Progenitor cell of endocrine pancreas (in vitro differentiated cells): ENCODE measurements at regions not wholly inside any gene's neighbourhood (a gene's known extent, or its start where the extent isn't known, plus 50 kb on each side); places are given as distances from the start of the nearest gene placed in this dataset.

Source experiments
- DNase-seq: peaks from one replicate; pipeline ENCODE4 v3.0.0; 2021; ENCODE audit warnings: low spot score; ENCODE audit not compliant: unreplicated experiment
- H3K27ac Mint-ChIP-seq: 2 replicates; pipeline ENCODE4 v1.8.0; 2021; ENCODE audit warnings: mild to moderate bottlenecking, moderate library complexity, mixed read lengths
- H3K27me3 Mint-ChIP-seq: 2 replicates; pipeline ENCODE4 v1.8.0; 2021; ENCODE audit warnings: mixed read lengths
- H3K36me3 Mint-ChIP-seq: 2 replicates; pipeline ENCODE4 v1.8.0; 2022; ENCODE audit warnings: mixed read lengths; ENCODE audit not compliant: insufficient read depth
- H3K4me1 Mint-ChIP-seq: 2 replicates; pipeline ENCODE4 v1.8.0; 2021; ENCODE audit warnings: low read depth, mixed read lengths
- H3K4me3 Mint-ChIP-seq: 2 replicates; pipeline ENCODE4 v1.8.0; 2021; ENCODE audit warnings: low read depth, mild to moderate bottlenecking, moderate library complexity, mixed read lengths
- H3K9me3 Mint-ChIP-seq: 2 replicates; pipeline ENCODE4 v1.8.0; 2021; ENCODE audit warnings: low read depth, mixed read lengths
- CTCF ChIP-seq: fragments of 200-600 bp; sonication (generic); IDR thresholded peaks from one replicate; pipeline ENCODE4 v1.5.0; 2021; ENCODE audit warnings: antibody characterized with exemption, mild to moderate bottlenecking; ENCODE audit not compliant: unreplicated experiment

- no peaks in the 10 kb centered on the region for H3K36me3 Mint-ChIP-seq
- peaks cover 15% of the 10 kb centered on the region for H3K9me3 Mint-ChIP-seq
- DNase-seq = no peak
- H3K27me3 Mint-ChIP-seq = no peaks in the 10 kb centered on the region
- peaks cover 1% of the 10 kb centered on the region for H3K4me1 Mint-ChIP-seq
- no peak overlapping the region for H3K4me3 Mint-ChIP-seq
- no peak for TF ChIP-seq CTCF
- no peak overlapping the region for H3K27ac Mint-ChIP-seq
These were observed 713.4 kb downstream of the SLITRK5 start for GRCh38 chr13:88384542-88384941.

GRCh38 chr13:88395804-88396203, 724.6 kb downstream of the SLITRK5 start:
- no peak for TF ChIP-seq CTCF
- H3K4me1 Mint-ChIP-seq = peaks cover 8% of the 10 kb centered on the region
- DNase-seq = no peak
- no peaks in the 10 kb centered on the region for H3K27me3 Mint-ChIP-seq
- no peak overlapping the region for H3K4me3 Mint-ChIP-seq
- no peaks in the 10 kb centered on the region for H3K36me3 Mint-ChIP-seq
- H3K9me3 Mint-ChIP-seq = no peaks in the 10 kb centered on the region
- H3K27ac Mint-ChIP-seq = no peak overlapping the region

GRCh38 chr13:88411696-88412095, 740.5 kb downstream of the SLITRK5 start:
- no peaks in the 10 kb centered on the region for H3K4me1 Mint-ChIP-seq
- peaks cover 5% of the 10 kb centered on the region for H3K9me3 Mint-ChIP-seq
- H3K27ac Mint-ChIP-seq = no peak overlapping the region
- H3K4me3 Mint-ChIP-seq = no peak overlapping the region
- no peaks in the 10 kb centered on the region for H3K27me3 Mint-ChIP-seq
- no peak for DNase-seq
- no peaks in the 10 kb centered on the region for H3K36me3 Mint-ChIP-seq
- TF ChIP-seq CTCF = no peak

GRCh38 chr13:88417801-88418200, 746.6 kb downstream of the SLITRK5 start:
- Mint-ChIP-seq H3K36me3 (no peaks in the 10 kb centered on the region), H3K27me3 (no peaks in the 10 kb centered on the region), H3K27ac (no peak overlapping the region)

GRCh38 chr13:88424463-88424862, 753.3 kb downstream of the SLITRK5 start:
- H3K36me3 Mint-ChIP-seq = peaks cover 2% of the 10 kb centered on the region
- no peak overlapping the region for H3K4me3 Mint-ChIP-seq
- H3K4me1 Mint-ChIP-seq = peaks cover 2% of the 10 kb centered on the region
- no peak for DNase-seq
- peaks cover 7% of the 10 kb centered on the region for H3K9me3 Mint-ChIP-seq
- H3K27me3 Mint-ChIP-seq = peaks cover 6% of the 10 kb centered on the region
- H3K27ac Mint-ChIP-seq = no peak overlapping the region
- TF ChIP-seq CTCF = no peak

More at GRCh38 chr13:88417801-88418200, 746.6 kb downstream of the SLITRK5 start:
- no peak for TF ChIP-seq CTCF
- Mint-ChIP-seq H3K9me3 (peaks cover 4% of the 10 kb centered on the region), H3K4me1 (no peaks in the 10 kb centered on the region), H3K4me3 (no peak overlapping the region)
- DNase-seq = no peak
